ENCODE measurements at regions not wholly inside any gene's neighbourhood (a gene's known extent, or its start where the extent isn't known, plus 50 kb on each side); places are given as distances from the start of the nearest gene placed in this dataset.

DNA sequence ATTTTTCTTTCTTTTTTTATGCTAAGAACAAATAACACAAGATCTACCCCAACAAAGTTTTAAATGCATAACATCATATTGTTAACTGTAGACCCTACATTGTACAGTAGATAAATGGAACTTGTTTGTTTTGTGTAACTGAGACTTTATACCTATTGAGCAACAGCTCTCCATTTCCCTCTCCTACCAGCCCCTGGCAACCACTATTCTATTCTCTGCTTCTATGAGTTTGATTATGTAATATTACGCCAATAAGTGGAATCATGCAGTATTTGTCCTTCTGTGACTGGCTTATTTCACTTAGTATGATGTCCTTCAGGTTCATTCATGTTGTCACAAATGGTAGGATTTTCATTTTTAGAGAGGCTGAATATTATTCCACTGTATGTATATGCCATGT, 308.2 kb upstream of the PRR16 start:
- Mint-ChIP-seq H3K4me1 (ENCODE audit: low read depth) (peaks cover 46% of the 10 kb centered on the region), H3K9me3 (no peaks in the 10 kb centered on the region), H3K27me3 (ENCODE audit: insufficient read depth) (no peaks in the 10 kb centered on the region)

DNA sequence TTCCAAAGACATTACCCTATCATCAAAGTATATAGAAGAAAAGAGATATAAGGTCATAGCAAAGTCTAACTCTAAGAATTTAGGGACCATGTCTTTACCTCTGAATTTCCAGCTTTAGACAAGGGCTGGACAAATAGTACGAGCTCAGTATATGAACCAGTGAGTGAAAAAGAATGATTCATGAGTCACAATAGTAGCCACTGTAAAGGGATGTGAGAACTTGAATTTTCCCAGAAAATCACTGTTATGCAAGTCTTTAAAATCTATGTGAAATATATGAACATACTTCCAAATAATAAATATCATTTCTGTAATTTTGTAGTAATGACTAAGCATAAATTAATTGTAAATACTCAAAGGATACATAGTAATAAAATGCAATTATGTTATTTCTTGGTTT, 305.9 kb upstream of the PRR16 start:
- Mint-ChIP-seq H3K4me1 (ENCODE audit: low read depth) (peaks cover 37% of the 10 kb centered on the region), H3K27me3 (ENCODE audit: insufficient read depth) (no peaks in the 10 kb centered on the region), H3K4me3 (no peak overlapping the region), H3K36me3 (ENCODE audit: low read depth) (no peaks in the 10 kb centered on the region), H3K9me3 (no peaks in the 10 kb centered on the region), H3K27ac (no peak overlapping the region)
- no peak for DNase-seq
- TF ChIP-seq, protein P1, sequence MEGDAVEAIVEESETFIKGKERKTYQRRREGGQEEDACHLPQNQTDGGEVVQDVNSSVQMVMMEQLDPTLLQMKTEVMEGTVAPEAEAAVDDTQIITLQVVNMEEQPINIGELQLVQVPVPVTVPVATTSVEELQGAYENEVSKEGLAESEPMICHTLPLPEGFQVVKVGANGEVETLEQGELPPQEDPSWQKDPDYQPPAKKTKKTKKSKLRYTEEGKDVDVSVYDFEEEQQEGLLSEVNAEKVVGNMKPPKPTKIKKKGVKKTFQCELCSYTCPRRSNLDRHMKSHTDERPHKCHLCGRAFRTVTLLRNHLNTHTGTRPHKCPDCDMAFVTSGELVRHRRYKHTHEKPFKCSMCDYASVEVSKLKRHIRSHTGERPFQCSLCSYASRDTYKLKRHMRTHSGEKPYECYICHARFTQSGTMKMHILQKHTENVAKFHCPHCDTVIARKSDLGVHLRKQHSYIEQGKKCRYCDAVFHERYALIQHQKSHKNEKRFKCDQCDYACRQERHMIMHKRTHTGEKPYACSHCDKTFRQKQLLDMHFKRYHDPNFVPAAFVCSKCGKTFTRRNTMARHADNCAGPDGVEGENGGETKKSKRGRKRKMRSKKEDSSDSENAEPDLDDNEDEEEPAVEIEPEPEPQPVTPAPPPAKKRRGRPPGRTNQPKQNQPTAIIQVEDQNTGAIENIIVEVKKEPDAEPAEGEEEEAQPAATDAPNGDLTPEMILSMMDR (IDR thresholded peaks at IDR 0.05), result no peak

More for the DNA sequence above, 308.2 kb upstream of the PRR16 start:
- H3K36me3 Mint-ChIP-seq (ENCODE audit: low read depth), result peaks cover 5% of the 10 kb centered on the region; the same call in 1 of the 2 replicates
- no peak overlapping the region for H3K4me3 Mint-ChIP-seq
- TF ChIP-seq, protein P1 (IDR thresholded peaks at IDR 0.05), result no peak
- no peak overlapping the region for H3K27ac Mint-ChIP-seq
- no peak for DNase-seq

DNA sequence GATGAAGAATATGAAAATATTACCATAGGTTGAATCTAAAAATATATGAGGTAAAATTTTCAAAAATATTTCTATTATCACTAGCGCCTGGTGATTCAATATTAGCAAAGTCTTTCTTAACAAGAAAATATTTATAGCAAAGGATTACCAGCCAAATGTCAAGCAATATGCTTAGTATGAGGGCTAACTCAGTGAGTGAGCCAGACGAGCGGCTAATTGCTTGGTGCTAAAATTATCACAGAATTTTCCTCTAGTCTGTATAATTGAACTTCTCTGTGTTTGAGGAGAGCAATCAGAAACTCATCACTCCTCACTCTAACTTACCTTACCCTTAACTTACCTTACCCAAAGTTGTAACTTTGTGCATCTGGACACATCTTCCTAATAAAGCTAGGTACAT, 304.9 kb upstream of the PRR16 start:
- Mint-ChIP-seq H3K9me3 (no peaks in the 10 kb centered on the region), H3K4me1 (ENCODE audit: low read depth) (peaks cover 36% of the 10 kb centered on the region), H3K36me3 (ENCODE audit: low read depth) (no peaks in the 10 kb centered on the region), H3K27ac (no peak overlapping the region), H3K4me3 (no peak overlapping the region), H3K27me3 (ENCODE audit: insufficient read depth) (no peaks in the 10 kb centered on the region)
- TF ChIP-seq, protein P1 (IDR thresholded peaks at IDR 0.05), result no peak
- DNase-seq, result no peak

DNA sequence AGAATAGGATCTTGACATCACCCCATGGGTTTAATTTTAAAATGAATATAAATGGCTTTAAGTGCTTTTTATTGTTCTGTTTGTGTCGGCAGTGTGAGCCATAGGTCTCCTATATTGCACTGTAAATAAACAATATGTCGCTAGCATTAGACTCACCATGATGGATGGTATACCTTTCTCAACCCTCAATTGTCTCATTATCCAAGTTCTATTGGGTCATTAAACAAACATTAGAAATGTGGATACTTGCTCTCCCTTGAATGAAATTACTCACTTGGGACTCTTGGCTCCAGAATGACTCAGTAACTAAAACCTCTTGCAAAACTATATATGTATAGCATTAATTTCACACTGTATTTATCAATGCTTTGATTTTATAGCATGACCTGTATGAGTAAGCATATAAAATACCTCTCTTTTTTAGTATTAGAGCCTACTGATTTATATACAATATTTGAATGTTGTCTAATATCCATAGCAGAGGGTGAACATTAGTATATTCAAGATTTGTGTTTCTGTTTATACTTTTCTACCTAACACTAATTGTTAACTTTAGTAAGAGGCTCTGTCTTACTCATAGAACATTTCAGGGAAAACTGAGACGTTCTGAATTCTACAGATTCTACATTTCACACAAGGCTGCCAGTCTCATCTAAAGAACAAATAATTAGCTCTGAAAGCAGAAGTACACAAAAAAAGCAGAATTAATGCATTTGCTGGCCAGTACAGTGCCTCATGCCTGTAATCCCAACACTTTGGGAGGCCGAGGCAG, 303.8 kb upstream of the PRR16 start:
- Mint-ChIP-seq H3K4me1 (ENCODE audit: low read depth) (peaks cover 36% of the 10 kb centered on the region), H3K4me3 (no peak overlapping the region), H3K27ac (peak overlapping the region; percentile 27), H3K36me3 (ENCODE audit: low read depth) (no peaks in the 10 kb centered on the region), H3K27me3 (ENCODE audit: insufficient read depth) (no peaks in the 10 kb centered on the region), H3K9me3 (no peaks in the 10 kb centered on the region)
- TF ChIP-seq, protein P1 (IDR thresholded peaks at IDR 0.05), result no peak
- peak; percentile 55 for DNase-seq

DNA sequence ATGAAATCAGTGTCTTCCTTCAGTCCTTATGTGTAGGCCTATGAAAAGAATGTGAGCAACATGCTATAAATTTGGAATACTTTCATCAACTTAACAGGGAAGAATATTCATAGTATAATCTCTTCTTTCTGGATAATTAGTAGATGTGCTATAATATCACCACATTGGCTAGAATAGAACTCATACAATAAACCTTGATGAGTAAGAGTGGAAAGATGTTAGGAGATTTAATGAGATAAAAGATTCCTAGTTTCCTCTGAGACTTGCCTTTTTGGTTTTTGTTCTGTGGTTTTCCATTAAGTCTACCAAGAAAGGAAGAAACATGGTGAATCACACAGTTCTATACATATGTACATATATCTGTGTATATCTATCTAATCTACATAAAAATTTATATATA, 301.8 kb upstream of the PRR16 start:
- H3K27ac Mint-ChIP-seq, result no peak overlapping the region
- H3K36me3 Mint-ChIP-seq (ENCODE audit: low read depth), result no peaks in the 10 kb centered on the region
- H3K4me1 Mint-ChIP-seq (ENCODE audit: low read depth), result peaks cover 36% of the 10 kb centered on the region
- no peaks in the 10 kb centered on the region for H3K27me3 Mint-ChIP-seq (ENCODE audit: insufficient read depth)
- H3K4me3 Mint-ChIP-seq, result no peak overlapping the region
- no peak for DNase-seq
- no peaks in the 10 kb centered on the region for H3K9me3 Mint-ChIP-seq
- TF ChIP-seq, protein P1 (IDR thresholded peaks at IDR 0.05), result no peak
